ENCODE measurements at regions not wholly inside any gene's neighbourhood (a gene's known extent, or its start where the extent isn't known, plus 50 kb on each side); places are given as distances from the start of the nearest gene placed in this dataset.
"Not testable (repeated sequence)": the region's sequence is repeated elsewhere in the genome, so short reads cannot be mapped to it uniquely, and the experiment has no call there.

DNA sequence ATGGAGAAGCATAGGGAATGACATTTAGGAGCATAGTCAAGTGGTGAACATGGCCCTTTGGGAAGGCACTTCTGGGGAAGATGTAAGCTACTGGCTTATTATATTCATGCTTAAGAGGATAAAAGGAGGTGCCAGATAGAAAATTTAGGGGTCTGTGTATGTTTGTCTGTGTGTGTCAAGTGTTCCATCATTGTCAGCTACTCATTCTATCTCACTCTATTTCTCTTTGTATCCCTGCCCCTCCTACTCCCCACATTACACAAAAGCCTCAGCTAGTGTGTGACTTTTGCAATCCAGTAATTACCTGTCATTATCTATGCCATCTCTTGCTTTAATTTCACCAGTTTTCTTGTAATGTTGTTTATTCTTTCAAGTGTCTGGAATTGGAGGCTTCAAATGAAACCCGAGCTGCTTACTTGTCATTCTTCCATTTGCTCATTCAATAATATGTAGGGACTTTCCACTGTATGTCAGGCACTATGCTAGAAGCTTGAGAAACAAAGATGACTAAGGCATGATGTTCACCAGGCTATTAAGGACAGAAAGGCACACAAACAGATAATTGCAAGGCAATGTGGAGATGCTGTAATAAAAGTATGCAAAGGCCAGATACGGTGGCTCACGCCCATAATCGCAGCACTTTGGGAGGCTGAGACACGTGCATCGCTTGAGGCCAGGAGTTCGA lies 229.8 kb upstream of the TEX13C start:
- no peak for DNase-seq (ENCODE audit: low read depth)

DNA sequence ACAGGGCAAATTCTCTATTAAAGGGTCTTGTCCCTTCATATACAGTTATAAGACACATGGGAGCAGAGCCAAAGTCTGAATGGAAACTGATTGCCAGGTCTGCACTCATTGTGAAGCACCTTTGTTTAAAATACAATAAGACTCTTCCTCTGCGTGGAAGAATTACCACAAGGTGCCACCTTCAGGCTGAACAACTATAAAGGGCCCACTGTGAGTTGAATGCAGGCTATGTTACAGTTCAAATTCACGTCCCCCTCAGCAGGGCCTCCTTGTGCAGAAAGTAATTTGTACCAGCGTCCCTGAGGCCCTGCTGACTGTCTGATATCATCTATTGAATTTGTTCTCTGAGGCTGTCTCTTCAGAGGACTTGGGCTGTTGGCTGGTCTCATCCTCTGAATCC lies 225.8 kb upstream of the TEX13C start:
- no peak for DNase-seq (ENCODE audit: low read depth)

DNA sequence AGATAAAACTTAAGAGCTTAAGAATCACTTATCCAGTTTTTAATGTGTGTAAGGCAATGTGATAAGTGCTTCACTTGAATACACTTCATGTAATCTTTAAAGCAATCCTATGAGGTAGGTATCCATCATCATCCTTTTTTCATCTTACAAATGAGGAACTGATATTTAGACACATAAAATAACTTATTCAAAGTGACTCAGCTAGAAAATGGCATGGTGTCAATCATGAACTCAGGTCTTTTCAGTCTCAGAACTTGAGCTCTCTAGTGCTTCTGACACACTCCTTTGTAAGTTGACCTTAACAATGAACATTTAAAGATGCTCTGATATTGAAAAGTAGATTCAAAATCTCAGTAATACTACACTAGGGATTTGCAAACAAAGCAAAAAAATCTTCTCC lies 224.8 kb upstream of the TEX13C start:
- DNase-seq (ENCODE audit: low read depth) = no peak

DNA sequence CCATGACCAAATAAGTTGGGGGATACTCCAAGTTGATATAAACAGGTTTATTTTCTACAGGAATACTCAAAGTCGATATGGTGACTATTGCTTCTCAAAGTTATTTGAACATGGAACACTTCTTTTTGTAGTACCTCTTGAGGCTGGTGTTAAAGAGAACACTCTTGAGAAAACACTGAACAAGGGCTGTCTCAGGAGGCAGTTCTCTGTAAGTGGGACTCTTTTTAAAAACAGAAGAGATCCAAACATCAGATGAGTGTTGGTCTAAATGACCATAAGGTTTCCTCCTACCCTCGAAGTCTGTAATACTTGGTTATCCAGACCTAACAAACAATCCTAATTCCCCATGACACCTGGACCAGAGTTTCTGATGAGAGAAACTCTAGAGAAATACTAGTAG lies 223.2 kb upstream of the TEX13C start:
- no peak for DNase-seq (ENCODE audit: low read depth)

DNA sequence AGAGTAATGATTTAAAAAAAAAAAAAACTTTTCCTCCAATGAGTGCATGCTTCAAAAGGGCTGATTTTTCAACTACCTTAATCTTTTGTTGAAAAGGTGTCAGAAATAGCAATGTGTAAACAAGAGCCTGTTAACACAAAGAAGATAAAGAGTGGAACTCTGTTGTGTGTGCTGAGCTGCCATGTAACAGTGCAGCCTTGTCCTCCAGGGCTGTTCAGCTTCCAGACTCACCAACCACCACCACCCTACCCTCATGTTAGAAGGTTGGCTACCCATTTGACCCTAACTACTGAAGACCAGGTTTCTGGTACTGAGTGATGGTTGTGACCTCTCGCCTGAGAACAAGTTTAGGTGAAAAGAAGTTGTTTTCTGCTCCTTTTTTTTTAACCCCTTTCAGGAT lies 222.8 kb upstream of the TEX13C start:
- no peak for DNase-seq (ENCODE audit: low read depth)

DNA sequence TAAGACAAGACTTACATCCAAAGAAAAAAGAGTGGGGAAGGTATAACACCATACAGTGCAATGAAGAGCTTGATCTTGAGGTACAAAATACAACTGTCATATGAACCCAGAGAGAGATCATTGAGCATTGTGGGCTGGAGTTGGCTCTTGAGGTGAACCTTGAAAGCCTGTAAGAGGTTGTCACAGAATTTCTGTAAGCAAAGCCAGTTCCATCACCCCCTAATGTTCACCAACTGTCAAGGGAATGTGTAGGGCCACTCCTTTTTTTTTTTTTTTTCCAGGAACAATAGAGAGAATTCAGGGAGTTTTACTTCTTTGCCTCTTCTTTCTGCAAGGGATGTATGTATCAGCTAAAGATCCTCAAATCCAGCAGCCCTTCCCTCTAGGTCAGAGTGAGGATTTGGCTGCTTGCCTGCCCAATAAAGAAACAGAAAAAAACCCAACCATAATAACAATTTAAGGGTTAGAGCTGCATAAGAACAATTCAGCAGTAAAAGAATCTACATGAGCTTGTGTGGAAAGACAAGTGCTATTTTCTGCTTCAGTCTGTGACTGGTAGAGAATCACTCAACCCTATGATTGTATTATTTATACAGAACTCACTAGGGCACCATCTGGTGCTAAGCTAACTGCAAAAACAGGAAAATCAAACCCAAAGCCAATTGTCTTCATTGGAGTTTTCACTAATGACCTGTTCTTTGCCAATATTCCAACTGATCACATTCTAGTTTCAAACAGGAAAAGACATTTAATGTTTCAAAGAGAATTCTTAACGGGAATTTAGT lies 217.5 kb upstream of the TEX13C start:
- no peak for DNase-seq (ENCODE audit: low read depth)

DNA sequence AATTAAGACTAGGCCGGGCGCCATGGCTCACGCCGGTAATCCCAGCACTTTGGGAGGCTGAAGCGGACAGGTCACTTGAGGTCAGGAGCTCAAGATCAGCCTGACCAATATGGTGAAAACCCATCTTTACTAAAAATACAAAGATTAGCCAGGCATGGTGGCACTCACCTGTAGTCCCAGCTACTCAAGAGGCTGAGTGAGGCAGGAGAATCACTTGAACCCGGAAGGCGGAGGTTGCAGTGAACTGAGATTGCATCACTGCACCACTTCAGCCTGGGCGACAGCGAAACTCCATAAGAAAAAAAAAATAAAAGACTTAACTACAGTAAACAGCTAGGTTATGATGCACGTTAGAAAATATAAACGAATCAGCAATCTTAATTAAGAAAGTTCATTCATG lies 216.0 kb upstream of the TEX13C start:
- no peak for DNase-seq (ENCODE audit: low read depth)

DNA sequence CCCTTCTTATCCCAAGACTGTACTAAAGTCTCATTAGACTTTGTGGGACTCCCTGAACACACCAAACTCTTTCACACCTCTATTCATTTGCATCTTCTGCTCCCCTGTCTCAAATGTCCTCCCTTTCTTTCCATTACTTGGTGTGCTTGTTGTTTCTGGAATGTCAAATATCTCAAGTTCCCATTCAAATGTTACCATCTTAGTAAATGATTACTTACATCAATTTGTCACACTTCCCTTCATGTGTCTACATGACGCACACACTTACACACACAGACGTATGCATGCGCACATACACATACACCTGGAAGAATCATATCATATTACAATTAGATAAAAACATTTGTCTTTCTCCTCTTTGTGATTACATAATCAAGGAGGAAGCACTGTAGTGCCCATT lies 210.8 kb upstream of the TEX13C start:
- DNase-seq (ENCODE audit: low read depth) = no peak

DNA sequence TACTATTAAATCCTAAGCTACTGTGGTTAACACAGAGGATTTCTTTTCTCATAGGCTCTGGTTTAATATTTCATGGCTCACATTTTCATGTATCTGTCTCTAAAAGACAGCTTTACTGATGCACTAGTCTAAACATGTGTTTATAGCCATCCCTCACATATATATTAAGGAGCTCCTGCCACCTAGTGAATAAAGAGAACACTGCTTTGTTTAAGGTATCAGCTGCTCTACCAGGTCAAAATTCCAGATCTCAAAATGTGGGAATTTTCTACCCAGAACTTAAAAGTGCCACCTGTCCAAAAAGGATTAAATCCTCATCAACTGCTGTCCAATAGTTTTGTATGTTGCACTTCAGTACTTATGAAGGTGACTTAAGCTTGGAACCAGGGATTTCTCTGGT lies 188.5 kb upstream of the TEX13C start:
- no peak for DNase-seq (ENCODE audit: low read depth)

DNA sequence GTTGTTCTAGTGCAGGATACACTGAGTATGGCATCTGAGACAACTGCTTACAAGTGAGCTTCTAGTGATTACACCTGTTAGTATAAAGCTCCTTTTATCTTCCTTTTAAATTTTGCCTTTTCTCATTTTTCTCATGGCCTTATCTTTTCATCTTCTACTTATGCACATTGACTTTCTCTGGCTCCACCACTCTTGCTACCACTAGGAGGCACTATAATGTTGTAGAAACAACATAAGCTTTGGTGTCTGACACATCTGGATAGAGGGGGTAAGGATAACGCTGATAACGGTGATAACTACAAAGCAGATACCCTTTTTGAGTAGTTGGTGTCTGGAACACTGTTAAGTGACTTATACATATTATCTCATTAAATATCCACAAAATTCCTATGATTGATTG lies 187.4 kb upstream of the TEX13C start:
- no peak for DNase-seq (ENCODE audit: low read depth)

DNA sequence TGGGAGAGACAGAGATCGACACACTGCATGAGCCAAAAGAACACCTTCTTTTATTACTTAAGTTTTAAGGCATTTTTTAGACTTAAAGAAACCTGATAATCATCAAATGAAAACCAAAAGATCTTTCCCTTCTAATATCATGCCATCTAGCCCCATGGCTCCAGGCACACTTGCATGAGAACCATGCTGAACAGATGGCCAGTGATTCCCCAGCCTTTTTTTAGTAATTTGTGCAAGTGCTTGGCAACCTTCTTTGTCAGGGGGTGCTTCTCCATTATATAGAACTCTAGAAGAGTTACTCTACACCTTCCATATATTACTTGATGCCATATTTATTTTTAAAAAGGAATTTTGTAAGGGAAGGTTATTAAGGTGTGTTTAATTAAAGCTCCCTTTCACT lies 182.2 kb upstream of the TEX13C start:
- no peak for DNase-seq (ENCODE audit: low read depth)

DNA sequence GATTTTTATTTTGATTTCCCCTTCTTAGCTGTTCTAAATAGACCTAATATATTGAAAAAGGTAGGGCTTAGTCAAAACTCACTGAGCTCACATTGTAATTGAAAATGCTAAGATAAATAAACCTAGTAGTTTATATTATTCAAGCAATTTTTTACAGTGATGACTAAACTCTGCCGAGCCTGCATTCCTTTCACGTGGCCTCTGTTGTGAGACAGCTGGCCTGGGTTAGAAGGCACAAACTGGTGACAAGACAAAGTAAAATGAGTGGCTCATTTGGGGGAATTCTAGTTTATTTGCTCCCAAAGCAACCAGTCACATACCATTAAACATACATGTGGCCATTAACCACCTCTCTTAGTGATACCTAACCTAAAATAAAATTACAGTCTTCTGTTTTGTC lies 169.4 kb upstream of the TEX13C start:
- no peak for DNase-seq (ENCODE audit: low read depth)

DNA sequence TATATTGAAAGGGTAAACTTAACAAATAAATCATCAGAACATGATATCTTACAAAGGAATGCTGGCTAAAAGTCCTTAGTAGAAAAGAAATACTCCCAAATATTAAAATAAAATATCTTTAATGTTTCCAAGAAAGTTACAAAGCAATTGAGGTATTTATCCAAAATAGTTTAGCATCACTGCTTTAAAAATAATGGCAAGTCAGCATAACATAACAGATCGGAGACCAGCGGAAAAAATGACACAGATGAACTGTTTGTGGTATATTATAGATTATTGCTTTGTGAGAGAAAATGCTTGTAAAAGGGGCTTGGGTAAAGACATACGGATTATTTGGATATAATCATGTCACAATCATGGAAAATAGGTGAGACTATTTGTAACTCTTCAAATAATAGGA lies 168.5 kb upstream of the TEX13C start:
- DNase-seq (ENCODE audit: low read depth) = no peak

DNA sequence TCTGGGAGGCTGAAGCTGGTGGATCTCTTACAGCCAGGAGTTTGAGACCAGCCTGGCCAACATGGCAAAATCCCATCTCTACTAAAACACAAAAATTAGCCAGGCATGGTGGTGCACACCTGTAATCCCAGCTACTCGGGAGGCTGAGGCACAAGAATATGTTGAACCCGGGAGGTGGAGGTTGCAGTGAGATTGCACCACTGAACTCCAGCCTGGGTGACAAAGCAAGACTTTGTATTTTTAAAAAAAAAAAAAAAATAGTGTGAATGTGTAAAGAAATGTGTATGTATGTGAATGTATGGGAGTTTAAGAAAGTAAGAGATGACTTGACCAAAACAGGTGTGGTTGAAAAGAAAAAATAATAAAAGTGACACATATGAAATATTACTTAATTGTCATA lies 167.7 kb upstream of the TEX13C start:
- no peak for DNase-seq (ENCODE audit: low read depth)

DNA sequence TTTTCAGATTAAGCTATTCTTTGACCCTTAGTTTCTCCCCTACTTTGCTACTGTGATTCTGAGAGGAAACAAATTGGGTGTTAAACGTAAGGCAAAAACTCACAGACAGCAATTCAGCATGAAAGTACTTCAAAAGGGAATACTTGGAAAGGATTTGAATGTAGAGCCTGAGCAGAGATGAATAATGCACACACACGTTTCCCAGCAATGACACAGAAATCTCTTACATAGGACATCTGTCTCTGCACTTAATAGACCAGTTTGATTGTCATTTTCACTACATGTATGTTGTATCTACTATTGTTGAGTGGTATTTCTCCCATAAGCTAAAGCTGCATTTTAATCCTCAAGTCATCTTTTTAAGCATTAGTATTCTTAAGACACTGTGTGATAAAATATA lies 166.1 kb upstream of the TEX13C start:
- DNase-seq (ENCODE audit: low read depth) = no peak

DNA sequence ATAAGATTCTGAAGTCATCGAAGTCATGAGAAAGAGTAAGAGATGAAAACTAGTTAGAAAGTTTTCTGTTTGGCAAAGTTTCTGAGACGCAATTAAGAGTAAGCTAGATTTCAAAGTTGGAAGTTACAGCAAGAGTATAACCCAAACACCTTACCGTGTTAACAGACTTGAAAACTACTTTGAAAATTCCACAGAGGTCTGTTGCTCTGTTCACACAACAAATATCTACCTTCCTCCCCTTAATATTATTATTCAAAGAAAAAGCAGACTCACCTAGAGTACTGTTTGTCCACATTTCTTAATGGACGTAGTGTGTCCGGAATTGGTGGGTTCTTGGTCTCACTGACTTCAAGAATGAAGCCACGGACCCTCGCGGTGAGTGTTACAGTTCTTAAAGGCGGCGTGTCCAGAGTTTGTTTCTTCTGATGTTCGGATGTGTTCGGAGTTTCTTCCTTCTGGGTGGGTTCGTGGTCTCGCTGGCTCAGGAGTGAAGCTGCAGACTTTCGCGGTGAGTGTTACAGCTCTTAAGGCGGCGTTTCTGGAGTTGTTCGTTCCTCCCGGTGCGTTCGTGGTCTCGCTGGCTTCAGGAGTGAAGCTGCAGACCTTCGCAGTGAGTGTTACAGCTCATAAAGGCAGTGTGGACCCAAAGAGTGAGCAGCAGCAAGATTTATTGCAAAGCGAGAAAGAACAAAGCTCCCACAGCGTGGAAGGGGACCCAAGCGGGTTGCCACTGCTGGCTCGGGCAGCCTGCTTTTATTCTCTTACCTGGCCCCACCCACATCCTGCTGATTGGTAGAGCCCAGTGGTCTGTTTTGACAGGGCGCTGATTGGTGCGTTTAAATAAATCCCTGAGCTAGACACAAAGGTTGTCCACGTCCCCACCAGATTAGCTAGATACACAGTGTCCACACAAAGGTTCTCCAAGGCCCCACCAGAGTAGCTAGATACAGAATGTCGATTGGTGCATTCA lies 165.1 kb upstream of the TEX13C start:
- not testable (repeated sequence) for DNase-seq (ENCODE audit: low read depth)

DNA sequence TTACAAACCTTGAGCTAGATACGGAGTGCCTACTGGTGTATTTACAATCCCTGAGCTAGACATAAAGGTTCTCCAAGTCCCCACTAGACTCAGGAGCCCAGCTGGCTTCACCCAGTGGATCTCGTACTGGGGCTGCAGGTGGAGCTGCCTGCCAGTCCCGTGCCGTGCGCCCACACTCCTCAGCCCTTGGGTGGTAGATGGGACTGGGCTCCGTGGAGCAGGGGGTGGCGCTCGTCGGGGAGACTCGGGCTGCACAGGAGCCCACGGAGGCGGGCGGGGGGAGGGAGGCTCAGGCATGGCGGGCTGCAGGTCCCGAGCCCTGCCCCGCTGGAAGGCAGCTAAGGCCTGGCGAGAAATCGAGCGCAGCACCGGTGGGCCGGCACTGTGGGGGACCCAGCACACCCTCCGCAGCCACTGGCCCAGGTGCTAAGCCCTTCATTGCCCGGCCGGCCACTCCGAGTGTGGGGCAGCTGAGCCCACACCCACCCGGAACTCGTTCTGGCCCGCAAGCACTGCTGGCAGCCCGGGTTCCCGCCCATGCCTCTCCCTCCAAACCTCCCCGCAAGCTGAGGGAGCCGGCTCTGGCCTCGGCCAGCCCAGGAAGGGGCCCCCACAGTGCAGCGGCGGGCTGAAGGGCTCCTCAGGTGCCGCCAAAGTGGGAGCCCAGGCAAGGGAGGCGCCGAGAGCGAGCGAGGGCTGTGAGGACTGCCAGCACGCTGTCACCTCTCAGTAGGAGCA lies 164.2 kb upstream of the TEX13C start:
- DNase-seq (ENCODE audit: low read depth) = not testable (repeated sequence)

DNA sequence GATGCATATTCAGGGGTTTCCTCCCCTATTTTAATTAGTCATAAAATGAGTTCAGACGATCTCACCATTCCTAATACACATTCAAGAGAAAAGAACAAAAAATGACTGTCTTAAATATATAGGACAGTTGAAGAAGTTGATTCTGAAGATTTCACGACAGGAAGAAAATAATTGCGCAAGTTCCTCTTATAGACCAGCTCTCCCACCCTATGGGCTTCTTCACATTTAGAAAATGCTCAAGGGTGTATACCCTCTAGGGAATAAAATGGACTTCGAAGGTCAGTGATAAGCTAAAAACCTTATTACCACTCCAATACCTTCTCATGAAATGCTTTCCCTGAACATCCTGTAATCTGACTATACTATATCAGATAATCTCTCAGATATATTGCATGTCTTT lies 149.2 kb upstream of the TEX13C start:
- DNase-seq (ENCODE audit: low read depth) = no peak

DNA sequence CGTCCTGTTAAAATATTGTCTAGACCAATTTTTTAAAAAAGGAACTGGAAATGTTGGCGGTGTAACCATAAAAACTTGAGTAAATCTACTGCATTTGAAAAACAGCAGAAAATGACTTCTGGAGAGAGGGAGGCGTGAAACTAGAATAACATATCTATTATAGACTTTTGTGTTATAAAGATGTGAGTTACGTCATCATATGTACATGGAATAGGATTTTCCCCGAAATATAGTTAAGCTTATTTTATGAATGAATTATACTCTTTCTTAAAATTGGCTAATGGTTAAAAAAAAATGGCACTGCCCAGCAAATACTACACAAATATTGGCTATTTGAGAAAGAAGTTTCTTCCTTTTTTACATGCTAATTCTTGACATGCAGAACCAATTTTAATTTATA lies 147.1 kb upstream of the TEX13C start:
- DNase-seq (ENCODE audit: low read depth) = no peak

DNA sequence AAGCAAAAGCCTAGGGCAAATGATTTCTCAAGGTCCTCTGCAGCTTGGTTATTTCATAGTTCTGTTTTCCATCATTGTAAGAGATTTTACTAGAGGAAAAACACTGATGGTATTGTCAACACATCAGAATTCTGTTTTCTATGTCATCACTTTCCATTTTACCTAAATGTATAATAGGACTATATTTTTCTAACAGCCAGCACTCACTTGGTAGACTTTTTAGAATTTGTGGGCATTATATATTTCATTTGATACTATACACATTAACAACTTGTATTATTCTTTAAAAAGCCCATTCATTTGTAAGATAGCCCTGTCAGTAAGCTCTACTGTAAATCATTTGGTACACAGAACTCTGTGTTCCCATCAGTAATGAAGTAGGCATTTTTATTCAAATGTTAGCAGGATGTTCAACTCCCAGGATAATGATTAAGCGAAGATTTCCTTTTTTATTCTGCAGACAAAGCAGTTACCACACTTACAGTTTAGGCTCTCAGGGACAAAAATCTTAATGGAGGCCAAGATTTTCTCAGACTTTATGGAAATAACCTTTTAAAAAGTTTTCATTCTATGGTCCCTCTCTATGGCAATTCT lies 143.6 kb upstream of the TEX13C start:
- DNase-seq (ENCODE audit: low read depth) = no peak

DNA sequence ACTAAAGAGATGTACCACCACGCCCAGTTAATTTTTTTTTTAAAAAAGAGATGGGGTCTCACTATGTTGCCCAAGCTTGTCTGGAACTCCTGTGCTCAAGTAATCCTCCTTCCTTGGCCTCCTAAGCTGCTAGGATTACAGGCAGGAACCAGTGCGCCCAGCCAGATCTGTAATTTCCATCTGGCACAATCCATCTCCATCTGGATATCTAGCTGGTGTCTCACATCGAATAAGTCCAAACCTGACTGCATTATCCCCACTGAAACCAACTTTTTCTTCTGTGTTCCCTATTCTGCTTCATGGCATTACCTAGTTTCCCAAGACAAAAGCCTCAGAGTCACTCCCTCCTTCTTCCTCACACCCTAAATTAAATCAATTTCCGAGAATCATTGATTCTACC lies 125.8 kb upstream of the TEX13C start:
- DNase-seq (ENCODE audit: low read depth) = no peak

DNA sequence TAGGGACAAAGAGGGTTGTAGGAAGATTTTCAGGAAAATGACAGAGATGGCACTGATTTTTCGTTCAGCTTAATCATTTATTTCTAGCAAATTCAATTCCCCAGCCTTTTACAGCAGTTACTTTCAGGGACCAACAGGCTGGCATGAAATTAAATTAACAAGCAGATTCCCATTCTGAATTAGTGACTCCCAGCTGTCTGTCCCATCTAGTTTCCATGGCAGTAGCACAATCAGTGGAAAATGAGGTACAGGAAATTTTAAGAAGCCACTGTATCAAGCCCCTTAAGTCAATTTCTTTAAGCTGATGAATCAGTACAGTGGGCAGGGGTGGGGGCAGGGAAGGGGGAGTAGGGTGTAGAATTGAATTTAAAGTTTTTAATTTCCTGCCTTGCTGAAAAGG lies 121.1 kb upstream of the TEX13C start:
- DNase-seq (ENCODE audit: low read depth) = no peak

Measured in fibroblast of gingiva (primary cell).